GM18951 (cell line): ENCODE measurements at regions not wholly inside any gene's neighbourhood (a gene's known extent, or its start where the extent isn't known, plus 50 kb on each side); places are given as distances from the start of the nearest gene placed in this dataset.

Experiments used
- POLR2A ChIP-seq: IDR thresholded peaks from 4 replicates; pipeline ENCODE4 v1.6.1; 2011; ENCODE audit warnings: mild to moderate bottlenecking; ENCODE audit not compliant: insufficient read length, insufficient read depth; ENCODE audit errors: extremely low read depth
- in situ Hi-C: fragments of 300-500 bp; cut with MboI; formaldehyde crosslinking; loops from one replicate; pipeline ENCODE4 v1.12.0; 2022; ENCODE audit warnings: low sequenced_read_pairs, mixed read lengths, inconsistent platforms; ENCODE audit not compliant: unreplicated experiment

DNA sequence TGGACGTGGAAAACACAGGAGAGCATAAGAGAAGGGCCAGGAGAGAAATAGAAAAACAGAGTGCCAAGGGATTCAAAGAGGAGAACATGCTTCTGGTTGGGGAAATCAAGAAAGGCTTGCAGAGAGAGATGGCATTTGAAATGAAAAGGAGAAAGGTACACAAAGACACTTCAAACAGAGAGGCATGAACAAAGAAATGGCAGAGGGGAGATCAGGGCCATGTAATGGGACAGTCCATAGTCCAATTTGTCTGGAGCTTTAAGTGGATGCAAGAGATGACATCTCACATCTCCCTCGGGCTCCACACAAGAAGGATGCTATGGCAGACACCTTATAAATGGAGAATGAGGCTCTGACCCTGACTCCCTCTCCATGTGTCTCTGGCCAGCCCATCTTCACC lies 331.1 kb downstream of the MLLT3 start:
- in situ Hi-C loops = no loop called here
- no peak for TF ChIP-seq POLR2A

DNA sequence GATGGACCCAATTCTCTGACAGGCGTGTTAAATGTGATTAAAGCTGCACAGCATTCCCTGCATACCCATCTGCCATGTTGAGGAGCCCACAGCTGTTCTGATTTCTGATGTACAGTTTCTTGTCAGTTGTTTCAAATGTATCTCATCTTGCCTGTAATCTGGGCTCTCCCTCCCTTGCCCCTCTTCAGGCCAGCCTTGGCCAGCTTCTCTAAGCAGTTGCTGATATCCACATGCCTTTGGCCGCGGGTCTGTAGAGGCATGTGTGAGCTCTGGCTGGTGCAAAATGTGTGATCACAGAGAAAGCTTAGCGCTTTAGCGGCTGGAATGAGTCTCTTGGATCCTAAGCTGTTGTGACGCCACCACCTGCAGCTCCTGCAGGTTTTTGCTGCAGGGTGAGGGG lies 332.0 kb downstream of the MLLT3 start:
- TF ChIP-seq POLR2A = no peak
- in situ Hi-C loops = no loop called here

DNA sequence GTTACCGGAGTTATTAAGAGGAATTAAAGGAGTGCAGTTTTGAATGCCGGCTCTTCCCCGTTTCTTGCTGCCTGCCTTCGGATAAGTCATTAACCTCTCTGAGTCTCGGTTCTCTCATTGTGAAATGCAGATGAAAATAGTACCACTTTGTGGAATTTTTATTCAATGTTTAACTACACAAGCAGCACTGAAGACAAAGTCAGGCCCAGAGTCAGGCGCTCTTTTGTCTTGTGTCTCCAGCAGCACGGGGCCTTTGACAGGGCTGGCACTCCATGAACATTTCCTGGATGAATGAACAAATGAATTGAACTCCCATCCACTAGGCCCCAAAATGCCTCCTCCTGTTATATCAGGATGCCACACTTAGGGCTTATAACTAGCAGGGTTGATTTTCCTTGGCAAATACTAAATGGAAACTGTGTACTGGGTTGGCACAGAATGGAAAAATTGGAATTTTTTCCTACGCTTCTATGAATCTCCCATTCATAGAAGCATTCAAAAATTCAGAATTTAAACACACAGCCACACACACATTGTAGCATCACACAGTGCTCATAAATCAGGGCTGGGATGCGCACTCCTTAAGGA lies 332.8 kb downstream of the MLLT3 start:
- in situ Hi-C loops = no loop called here
- TF ChIP-seq POLR2A = no peak

DNA sequence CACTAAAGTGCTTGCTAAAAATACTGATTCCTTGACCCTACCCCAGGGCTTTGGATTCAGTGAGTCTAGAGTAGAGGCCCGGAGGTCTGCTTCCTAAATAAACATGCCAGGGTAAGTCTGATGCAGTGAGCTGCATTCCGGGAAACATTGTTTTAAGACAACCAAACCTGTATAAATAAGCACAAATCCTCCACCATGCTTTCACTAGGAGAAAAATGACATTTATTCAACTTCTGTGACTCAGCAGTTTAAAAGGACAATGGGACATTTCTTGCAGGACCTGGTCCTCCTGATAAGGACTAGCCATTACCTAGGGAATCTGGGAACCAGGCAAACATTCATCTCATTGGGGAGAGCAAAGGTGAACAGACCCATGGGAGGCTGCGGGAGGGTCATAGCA lies 335.3 kb downstream of the MLLT3 start:
- TF ChIP-seq POLR2A = no peak
- in situ Hi-C loops = no loop called here

DNA sequence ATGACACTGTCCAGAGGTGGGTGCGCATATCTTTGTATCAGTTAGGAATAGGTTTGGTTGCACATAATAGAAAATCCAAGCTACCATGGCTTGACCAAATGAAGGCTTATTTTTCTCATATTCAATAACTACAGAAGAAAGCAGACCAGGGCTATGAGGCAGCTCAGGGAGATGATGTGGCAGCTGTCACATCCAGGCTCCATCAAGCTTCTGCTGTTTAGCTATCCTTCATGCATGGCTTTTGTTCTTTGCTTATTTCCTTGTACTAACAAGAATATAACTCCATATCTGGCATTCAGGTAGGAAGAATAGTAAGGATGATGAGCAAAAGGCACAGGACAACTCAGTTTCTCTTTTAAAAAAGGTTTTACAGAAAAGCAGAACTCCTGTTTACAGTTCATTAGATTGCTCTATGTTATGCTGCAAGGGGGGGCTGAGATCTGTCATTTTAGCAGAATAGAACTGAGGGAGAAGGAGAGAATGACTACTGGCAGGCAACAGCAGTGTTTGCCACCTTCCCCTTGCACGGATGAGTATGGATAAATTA lies 336.1 kb downstream of the MLLT3 start:
- in situ Hi-C loops = no loop called here
- TF ChIP-seq POLR2A = no peak

DNA sequence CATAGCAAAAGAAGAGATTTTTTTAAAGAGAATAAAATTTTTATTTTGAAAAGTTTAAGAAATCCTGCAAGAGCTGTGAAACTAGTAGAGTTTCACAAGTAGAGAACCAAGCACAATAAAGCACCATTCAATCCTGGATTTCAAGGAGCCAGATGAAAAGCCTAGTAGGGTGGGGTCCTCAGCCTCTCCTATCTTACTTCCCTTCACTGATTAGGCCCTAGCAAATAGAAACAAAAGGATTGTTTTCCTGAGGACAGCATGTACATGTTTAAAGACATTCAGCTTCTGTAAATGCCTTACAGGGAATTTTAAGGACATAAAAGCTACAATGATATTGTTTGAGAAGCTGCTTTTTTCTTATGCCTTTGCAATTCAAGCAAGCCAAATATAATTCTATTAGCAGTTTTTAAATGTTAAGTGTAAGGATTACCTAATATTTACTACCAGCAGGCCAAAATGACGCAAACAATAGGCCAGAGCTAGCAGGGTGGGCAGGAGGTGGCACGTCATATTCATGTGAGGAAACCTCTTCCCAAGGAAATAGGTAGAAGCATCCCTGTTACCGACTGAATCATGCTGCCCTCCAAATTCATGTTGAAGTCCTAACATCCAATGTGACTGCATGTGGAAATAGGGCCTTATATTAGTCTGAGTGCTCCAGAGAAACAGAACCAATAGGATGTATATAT lies 337.6 kb downstream of the MLLT3 start:
- in situ Hi-C loops = no loop called here
- no peak for TF ChIP-seq POLR2A

DNA sequence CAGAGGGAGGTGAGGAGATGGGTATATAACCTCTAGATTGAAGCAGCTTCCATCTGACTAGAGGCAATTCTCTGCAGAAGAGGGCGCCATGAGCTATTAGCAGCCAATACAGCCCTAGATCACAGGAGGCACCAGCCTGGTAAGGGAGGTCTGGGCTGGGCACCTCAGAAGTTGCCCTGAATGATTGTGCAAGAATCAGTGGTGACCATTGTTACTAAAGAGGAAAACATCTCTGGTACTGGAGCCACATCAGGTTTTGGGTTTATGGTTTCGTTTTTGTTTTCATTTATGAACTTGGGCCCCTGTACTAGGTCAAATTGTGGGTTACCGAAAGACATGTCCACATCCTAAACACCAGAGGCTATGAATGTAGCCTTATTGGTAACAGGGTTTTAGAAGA lies 342.0 kb downstream of the MLLT3 start:
- in situ Hi-C loops = no loop called here
- TF ChIP-seq POLR2A = no peak

DNA sequence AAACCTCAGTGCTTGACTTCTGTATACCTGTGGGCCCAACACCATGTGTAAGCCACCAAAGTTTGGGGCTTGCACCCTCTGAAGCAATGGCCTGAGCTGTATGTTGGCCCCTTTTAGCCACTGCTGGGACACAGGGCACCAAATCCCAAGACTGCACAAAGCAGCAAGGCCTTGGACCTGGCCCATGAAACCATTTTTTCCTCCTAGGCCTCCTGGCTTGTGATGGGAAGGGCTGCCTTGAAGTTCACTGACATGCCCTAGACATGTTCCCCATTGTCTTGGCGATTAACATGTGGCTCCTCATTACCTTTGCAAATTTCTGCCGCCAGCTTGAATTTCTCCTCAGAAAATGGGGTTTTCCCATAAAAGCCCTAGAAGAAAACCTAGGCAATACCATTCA lies 345.5 kb downstream of the MLLT3 start:
- in situ Hi-C loops = no loop called here
- no peak for TF ChIP-seq POLR2A

DNA sequence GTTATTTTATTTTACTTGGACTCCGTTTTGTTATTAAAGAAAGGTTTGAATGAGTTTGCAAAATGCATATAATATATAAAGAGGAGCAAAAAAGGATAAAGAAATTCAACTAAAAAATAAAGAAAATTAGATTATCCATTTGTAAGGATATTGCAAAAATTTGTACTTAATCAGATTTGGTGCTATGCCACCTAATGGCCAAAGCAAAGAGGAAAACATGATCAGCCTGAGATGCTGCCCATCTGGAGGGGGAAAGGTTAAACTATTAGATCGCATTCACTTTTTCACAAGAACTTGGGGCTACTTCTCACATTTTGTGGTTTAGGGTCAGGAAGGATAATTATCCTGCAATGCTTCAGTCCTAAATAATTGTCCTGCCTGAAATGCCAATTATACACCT lies 350.6 kb downstream of the MLLT3 start:
- TF ChIP-seq POLR2A = no peak
- in situ Hi-C loops = no loop called here

DNA sequence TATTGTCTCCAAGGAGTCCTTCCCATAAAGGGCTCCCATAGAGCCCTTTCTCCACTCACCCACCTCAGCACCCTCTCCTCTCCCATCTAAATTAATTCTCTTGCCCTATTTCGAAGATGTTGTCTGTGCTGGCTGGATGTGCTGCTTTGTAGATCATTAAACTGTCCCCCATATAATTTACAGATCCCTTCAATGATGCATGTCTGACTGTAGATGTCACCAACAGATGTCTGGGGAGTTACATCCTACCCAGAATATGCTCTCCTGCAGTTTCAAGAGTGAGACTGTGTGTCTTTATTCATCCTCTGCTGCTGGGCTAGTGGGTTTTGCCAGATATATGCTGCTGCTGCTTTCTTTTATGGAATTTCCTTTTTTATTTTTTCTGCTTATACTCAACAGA lies 351.2 kb downstream of the MLLT3 start:
- no peak for TF ChIP-seq POLR2A
- in situ Hi-C loops = no loop called here

DNA sequence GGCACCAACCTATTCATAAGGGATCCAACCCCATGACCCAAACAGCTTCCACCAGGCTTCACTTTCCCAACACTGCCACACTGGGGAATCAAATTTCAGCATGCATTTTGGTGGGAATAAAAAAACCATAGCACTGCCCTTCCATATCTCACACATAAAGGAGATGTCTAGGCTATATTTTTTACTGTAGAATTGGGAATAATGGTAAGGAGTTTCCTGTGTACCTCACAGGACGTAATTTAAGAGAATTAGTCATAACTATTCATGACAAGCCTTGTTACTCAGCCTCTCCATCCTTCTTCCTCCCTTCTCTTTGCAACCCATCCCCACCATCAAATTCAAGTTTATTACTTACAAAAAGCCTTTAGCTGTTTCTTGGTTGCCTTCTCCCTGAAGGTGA lies 352.1 kb downstream of the MLLT3 start:
- in situ Hi-C loops = no loop called here
- TF ChIP-seq POLR2A = no peak

DNA sequence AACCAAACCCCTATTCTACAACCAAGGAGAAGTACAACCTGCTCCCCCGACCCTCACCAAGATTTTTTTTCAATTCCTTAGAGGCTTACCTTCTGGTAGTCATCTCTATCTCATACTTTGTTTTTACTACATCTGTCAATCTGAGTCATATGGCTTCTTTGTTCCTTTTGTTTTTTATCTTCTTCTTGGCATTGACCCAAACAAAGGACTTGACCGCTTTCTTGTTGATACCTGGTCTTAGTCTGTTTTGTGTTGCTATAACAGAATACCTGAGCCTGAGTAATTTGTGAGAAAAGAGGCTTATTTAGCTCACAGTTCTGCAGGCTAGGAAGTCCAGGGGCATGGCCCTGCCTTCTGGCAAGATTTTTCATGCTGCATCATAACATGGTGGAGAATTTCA lies 352.7 kb downstream of the MLLT3 start:
- in situ Hi-C loops = no loop called here
- no peak for TF ChIP-seq POLR2A

DNA sequence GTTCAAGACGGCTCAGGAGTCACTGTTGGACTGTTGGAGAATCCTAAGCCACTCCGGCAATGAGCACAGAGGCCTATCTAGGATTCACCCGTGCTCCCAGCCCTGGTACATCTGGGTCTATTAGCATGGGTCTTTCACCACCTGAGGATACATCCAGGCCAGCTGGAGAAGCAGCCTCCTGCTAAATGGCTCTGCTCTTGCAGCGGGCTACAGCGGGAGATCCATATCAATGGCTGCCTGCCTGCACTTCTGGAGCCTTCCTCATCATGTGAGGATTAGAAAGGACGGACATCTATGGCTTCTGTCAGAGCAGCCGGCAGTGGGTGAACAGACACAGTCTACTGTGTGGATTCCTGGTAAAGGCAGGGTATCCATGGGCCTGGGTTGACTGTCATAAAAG lies 357.4 kb downstream of the MLLT3 start:
- in situ Hi-C loops = no loop called here
- TF ChIP-seq POLR2A = no peak

DNA sequence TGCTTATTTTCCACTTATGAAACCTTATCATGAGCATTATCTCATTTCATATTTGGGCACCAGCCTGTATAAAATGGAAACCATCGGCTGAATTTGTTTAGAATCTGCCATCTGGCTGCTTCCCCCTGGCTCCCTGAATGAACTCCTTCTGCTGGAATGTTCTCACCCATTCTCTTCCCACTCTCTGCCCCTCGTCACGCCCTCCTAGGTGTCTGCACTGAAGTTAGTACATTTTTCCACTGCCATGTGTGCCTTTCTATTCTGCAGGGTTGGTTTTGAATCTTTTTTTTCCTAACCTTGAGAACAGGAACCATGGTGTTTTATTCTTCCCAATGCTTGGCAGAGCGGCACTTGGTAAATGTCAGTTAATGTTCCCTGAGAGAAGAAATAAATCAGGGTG lies 359.7 kb downstream of the MLLT3 start:
- in situ Hi-C loops = no loop called here

DNA sequence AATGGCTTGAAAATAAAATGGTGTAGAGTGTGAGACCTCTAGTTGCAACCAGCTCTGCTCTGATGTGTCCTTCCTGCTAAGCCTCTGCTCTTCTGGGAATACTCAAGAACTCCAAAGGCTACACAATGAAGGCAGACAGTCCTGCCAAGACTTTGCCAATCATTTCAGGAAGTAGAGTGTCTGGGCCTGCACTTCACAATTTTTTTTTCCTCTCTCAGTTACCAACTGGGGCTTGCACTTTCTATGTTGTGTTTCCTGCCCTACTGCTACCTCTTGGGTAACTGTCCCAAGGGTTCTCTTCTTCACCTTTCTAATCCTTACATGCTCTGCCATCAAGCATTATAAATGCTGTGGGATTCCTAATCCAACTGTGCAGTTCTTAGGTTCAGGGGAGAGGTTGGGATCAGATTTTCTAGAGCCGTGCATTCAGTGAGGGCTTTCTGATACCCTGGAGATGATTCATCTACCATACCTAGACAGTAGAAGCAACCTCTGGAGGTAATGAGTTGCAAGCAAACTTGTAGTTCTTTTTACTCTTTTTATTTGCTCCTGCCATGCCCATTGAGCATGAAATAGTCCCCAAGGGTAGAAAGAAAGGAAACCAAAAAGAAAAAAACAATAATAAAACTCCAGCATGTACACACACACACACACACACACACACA lies 365.9 kb downstream of the MLLT3 start:
- in situ Hi-C loops = no loop called here
- no peak for TF ChIP-seq POLR2A

More for the DNA sequence above, 359.7 kb downstream of the MLLT3 start:
- no peak for TF ChIP-seq POLR2A
